Fibroblast of the conjunctiva (primary cell): ENCODE measurements at regions not wholly inside any gene's neighbourhood (a gene's known extent, or its start where the extent isn't known, plus 50 kb on each side); places are given as distances from the start of the nearest gene placed in this dataset.
"Not testable (repeated sequence)": the region's sequence is repeated elsewhere in the genome, so short reads cannot be mapped to it uniquely, and the experiment has no call there.

Experiments
- DNase-seq: peaks from one replicate; pipeline ENCODE4 v3.0.0-alpha.2; 2010; ENCODE audit warnings: low read depth

DNA sequence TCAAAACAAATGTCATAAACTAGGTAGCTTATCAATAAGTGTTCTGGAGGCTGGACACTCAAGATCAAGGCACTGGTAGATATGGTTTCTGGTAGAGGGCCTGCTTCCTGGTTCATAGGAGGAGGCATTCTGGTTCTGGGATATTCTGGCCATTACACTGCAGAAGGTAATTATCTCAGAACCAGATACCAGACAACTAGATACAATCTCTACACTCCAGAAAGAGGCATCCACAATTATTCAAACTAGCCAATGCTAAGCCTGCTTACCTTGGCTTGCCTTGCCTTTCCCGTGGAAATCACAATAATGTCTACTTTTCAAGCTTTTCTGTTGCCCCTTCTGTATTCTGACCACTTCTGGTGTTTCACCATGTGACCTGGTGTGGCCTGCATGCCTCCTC is 785.2 kb upstream of the GYPC start:
- DNase-seq = no peak

DNA sequence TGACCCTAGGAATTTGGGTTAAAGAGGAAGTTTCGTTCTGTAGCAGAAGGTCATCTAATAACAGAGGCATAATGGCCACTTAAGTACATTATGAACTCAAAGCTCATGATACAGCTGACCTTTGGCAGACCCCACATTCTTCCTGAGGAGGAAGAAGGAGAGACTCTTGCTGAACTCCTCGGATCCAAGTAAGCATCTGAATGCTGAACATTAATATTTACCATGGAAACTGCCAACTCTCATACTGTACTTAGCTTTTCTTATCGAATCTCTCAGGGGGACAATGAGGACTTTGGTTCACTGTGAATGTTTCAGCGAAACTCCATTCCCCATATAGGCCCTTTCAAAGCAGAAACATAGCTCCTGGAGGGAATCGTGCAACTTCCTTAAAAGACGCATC is 781.4 kb upstream of the GYPC start:
- no peak for DNase-seq

DNA sequence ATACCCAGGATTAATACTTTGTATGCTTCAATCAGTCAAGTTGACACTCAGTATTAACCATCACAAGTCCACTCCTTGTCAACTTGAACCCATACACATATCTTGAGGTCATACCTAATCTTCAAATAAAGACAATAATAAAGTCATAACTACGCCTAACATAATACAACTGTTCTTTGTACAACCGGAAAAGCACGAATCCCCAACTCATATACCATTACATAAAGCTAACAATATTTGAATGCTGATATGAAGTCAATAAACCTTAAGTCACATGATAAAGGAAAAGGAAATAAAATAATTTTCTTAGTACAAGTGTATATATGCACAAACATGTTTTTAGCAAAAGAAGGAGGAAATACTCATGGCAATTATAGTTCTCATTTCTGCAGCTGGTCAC is 770.6 kb upstream of the GYPC start:
- no peak for DNase-seq

DNA sequence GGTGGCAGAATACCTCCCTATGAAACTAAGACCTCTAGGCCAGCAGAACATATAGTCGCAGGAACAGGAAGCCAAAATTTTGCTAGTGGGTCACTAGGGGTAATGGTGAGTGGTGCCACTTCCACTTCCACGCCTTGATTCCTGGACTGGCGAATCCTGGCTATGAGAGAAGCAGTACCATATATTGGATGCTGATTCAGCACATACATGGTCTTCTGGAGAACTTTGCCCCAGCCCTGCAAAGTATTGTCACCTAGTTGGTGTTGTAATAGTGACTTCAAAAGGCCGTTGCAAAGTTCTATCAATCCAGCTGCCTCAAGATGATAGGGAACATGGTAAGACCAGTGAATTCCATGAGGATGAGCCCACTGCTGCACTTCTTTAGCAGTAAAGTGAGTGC is 769.8 kb upstream of the GYPC start:
- no peak for DNase-seq

DNA sequence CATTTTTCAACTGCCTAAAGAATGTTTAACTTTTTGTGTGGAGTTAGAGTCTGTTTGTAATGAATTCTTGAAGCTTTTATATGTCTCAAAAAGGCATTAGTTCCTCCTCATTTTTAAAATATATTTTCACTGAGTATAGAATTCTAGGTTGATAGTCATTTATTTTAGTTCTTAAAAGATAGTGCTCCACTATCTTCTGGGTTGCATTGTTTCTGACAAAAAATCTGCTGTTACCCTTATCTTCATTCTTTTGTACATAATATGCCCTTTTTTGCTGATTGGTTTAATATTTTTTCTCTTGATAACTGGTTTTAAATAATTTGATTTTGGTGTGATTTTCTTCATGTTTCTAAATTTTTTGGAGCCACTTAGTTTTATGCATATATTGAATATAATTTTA is 754.7 kb upstream of the GYPC start:
- DNase-seq = no peak

DNA sequence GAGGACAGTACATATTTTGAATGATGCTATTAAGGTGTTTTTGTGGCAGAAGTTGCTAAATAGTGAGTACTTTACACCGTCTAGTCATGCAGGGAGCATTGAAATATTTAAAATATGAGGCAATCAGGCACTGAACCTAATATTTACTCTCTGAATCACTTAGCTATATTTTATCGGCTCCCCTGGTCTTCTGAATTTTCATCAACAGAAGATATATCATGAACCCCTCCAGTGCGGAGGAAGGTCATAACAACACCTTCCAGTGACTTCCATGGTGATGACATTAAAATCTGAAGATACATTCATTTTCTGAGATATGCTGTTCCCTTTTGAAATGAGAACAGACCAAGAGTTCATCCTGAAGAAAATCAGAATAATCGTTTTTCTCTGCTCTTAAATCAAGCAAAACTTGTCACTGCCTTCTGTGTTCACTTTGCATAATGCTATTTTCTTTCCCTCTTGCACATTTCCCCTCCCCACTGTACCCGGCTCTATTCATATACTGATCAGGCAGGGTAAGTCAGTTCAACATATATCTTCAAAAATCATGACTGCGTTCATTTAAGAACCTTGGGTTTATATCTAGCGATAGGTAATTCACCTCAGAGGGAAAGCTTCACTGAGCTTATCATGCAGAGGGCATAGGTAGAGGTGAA is 729.9 kb upstream of the GYPC start:
- no peak for DNase-seq

DNA sequence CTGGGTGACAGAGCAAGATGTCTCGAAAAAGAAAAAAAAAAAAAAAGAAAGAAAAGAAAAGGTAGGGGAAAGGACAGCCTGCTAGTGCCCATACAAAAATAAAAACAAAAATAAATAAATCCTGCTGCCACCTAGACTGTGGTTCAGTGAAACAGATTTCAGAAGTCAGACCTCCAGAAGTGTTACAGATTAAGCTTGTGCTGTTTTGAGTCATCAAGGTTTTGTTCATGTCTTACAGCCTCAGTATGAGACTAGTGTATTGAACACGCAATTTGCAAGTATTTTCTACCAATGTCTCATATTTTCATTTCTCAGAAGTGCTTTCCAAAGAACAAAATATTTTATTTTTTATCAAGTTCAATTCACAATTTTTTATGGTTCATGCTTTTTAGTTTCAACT is 720.4 kb upstream of the GYPC start:
- DNase-seq = no peak

DNA sequence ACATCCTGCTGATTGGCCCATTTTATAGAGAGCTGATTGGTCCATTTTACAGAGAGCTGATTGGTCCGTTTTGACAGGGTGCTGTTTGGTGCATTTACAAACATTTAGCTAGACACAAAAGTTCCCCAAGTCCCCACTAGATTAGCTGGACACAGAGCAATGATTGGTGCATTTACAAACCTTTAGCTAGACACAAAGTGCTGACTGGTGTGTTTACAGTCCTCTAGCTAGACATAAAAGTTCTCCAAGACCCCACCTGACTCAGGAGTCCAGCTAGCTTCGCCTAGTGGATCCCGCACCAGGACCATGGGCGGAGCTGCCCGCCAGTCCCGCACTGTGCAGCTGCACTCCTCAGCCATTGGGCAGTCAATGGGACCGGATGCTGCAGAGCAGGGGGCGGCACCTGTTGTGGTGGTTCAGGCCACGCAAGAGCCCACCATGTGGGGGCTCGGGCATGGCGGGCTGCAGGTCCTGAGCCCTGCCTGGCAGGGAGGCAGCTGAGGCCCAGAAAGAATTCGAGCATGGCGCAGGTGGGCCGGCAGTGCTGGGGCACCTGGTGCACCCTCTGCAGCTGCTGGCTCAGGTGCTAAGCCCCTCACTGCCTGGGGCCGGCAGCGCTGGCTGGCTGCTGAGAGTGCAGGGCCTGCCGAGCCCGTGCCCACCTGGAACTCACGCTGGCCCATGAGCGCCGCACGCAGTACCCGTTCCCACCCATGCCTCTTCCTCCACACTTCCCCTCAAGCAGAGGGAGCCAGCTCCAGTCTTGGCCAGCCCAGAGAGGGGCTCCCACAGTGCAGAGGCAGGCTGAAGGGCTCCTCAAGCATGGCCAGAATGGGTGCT is 713.2 kb upstream of the GYPC start:
- no peak for DNase-seq

DNA sequence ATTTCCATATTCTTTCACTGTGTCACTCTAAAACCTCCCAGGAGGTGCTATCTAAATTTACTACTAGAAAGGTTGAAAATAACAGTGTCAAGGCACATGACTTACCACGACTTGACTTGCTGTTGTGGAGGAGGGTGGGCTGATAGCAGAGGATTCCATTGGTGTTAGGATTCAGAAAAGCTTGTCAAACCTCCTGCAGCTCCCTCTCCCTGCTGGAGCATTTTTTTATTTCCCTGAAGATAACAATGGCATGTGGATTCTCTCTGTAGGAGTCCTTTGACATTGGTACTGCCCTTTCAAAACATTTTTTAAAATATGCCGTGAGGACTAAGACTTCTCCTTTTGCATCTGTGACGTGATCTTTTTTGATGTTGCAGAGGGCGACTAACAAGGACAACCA is 696.9 kb upstream of the GYPC start:
- no peak for DNase-seq

DNA sequence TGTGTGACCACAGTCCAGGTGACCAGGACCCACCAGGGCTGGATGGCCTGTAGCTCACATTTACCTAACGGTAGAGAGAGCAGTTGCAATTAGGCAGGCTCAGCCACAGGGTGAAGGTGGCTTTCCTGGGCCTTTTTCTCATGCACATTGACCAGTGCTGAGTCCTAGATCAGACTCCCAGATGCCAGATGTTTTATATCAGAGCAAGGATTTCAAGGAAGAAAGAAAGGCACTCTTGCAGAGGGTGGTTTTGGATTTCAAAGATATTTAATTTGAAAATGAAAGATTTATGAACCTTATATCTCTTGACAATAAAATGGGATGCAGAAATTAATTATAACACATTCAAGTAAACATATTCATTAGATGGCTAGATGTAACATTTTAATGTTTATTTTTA is 694.2 kb upstream of the GYPC start:
- no peak for DNase-seq

DNA sequence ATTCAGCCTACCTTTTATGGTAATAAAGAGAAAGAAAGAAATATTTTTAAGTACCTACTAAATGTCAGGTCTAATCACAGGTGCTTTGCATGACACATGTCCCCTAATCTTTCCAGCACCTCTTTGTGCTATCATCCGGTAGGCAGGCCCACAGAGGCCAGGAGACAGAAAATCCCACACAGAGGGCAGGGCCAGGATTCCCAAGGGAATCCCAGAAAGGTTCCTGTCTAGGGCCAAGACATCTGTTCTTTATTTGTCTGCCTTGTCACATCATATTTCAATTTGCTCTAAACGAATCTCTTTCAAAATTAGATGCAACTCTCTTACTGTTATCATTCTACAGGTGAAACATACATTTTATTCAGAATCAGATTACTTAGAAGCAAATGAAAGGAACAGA is 676.1 kb upstream of the GYPC start:
- no peak for DNase-seq

DNA sequence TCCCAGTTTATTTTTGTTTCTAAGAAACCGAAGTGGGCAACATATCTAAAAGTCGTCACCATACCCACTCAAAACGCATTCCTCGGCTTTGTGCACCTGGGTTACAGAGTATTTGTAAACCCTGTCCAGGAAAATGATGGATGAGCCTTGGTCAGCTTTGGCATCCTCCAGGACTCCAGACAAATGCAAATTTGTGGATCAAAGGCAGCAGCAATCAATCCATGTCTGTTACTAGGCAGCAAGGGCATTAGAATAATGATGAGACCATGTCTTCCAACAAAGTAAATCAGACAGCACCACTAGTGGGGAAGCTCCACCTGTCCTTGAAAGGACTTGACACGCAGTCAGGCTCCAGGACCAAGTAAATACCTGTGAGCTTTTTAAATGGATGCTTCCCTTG is 672.6 kb upstream of the GYPC start:
- DNase-seq = no peak

DNA sequence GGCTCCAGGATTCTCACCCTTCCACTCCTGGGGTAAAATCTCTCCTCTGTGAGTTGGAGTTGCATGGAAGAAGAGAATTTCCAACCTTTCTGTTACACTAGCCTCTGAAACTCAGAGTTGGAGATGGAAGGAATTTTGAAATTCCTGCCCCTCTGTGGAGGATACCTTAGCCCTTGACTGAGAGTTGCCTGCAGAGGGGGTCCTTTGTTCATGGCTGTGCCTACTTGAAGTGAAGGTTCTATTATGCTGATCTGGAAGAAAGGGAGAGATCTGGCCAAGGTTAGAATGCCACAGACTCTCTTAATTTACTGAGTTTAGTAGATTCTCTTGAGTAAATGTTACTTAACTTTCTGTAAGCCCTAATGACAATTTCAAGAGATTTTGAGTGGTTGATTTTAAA is 626.6 kb upstream of the GYPC start:
- no peak for DNase-seq

DNA sequence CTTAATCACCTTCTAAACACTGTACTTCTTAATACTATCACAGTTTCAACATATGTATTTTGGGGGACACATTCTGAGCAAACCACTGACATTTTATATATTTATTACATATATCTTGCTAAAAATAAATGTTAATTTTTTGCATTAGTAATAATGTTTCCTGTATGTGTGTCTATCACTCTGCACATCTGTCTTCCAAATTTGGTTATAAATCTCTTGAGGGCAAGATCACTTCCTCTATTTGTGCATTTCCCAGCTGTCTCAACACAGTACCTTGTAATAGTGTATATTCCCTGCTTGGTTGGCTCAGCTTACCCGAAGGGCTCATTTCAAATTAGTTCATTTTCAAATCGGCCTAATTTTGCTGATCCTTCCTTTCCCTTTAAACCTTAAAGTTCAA is 617.1 kb upstream of the GYPC start:
- no peak for DNase-seq

DNA sequence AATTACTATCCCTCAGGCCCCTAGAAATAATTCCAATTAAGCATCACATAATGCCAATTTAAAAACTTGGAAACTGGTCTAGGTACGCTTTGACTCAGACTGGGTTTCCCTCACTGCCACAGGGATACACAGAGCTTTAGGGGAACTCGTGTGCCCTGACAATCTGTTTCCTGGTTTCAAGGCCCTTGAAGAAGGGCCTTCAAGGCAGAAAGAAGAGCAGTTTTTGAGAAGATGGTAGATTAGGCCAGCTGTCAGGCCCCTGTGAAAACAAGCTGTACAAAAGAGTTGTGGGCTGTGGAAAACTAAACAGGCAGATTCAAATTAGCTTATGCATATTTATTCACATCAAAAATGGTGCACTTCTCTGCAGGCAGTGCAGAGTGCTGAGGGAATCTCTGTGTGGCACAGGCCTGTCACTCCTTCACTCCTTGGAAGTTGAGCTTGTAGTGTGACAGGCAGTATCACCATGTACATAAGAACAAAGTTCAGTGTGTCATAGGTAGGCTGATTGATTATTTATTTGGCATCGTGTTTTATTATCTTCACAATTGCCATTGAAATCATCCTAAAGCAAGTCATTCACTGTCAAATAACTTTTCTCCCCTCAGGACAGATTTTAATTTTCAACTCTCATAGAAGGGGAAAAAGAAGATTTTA is 614.4 kb upstream of the GYPC start:
- no peak for DNase-seq

DNA sequence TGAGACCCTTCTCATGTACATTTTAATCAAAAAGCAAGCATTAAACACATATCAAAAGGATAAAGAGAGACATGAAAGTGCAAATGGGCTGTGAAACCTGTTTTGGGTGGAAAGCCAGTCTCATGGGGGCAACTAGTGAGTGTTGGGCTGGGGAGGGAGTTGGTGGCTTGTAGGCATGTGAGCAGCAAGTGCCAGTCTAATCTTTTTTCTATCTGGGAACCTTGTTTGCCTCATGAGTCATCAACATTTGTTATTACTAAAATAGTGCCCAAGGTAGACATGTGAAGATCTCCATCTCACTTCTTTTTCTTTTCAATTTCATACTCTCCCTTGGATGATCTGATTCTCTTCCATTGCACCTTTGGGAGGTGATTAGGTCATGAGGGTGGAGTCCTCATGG is 613.9 kb upstream of the GYPC start:
- DNase-seq = no peak

DNA sequence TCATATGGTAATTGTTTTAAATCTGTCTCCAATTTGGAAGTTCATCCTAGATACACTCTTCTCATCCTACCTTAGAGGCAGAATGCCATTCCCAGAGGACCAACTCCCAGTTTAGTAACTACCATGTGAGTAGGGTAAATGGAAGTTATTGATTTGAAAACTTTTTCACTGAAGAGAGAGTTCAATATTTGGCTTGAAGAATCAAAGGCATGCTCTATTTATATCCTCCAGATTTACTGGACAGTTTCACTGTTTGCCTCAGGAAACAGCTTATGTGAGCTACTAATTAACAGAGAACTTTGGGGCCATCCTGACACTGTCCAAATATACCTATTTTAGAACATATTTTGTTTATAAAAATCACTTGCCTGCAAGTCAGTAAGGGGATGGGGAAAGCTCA is 607.2 kb upstream of the GYPC start:
- DNase-seq = no peak

DNA sequence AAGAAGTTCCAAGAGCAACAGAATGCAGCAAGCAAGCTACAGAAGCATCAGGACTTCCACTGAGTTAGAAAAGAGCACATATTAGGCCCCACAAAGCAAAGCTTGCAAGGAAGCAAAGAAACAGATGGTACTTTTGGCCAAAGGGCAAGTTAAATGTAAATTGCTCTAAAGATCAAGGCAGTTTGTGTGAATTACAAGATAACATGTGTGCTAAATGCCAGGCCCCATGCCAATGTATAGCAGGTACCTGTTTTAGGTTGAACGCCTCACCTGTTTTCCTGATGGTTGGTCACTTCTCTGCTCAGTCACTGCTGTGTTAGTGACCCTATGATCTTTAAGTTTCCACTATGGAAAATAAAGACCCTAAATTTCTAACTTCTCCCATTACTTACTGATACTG is 606.5 kb upstream of the GYPC start:
- DNase-seq = no peak

DNA sequence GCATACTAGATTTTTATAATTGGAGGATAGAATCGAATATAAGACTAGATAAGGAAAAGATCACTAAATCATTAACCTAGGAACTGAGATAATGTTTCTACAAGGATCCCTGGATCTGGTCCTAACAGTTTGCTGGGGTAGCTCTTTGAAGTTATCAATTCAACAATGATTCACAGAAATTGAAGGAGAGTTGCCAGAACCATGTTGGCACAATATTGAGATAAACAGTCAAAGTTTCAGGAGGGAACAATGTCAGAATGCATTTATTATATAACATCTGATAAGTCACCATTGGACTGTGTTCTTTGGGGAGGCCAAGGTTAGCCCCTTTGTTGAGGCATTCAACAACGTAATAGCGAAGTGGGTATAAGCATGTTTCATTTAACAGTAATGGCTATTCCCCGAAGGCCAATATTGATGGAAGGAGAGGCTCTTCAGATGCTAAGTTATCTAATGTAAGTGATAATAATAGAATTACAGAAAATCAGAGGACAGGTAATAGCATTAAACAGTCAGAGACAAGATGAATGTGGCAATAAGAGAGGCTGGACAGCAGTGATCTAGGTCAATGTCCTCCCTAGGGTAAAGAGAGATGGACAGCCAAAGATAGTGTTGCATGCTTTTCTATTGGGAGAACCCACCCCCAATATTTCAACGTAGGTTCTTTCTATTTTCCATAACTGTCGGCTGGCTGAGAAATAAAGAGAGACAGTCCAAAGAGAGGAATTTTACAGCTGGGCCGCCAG is 604.8 kb upstream of the GYPC start:
- no peak for DNase-seq

DNA sequence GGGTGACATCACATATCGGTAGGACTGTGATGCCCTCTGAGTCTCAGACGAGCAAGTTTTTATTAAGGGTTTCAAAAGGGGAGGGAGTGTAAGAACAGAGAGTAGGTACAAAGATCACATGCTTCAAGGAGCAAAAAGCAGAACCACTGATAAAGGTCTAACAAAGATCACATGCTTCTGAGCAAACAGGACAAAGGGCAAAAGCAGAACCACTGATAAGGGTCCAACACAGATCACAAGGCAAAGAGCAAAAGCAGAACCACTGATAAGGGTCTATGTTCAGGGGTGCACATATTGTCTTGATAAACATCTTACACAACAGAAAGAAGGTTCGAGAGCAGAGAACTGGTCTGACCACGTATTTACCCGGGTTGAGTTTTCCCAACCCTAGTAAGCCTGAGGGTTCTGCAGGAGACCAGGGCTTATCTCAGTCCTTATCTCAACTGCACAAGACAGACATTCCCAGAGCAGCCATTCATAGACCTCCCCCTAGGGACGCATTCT is 604.2 kb upstream of the GYPC start:
- DNase-seq = not testable (repeated sequence)

DNA sequence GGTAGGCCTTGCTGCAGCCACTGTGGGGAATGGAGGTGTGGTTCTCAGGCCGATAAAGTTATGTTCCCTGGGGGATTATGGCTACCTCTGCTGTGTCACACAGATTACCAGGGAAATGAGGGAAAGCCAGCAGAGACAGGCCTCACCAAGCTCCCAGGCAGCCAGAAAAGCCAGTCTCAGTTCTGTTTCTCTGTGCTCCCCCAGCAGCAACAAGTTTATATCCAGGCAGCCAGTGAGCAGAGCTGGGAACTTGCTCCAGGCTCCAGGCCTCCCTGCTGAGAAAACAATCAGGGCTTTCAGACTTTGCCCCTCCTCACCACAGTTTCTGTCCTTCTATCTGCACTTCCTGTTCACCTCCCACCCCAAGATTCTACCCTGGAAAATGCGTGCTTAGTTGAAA is 596.6 kb upstream of the GYPC start:
- DNase-seq = no peak

DNA sequence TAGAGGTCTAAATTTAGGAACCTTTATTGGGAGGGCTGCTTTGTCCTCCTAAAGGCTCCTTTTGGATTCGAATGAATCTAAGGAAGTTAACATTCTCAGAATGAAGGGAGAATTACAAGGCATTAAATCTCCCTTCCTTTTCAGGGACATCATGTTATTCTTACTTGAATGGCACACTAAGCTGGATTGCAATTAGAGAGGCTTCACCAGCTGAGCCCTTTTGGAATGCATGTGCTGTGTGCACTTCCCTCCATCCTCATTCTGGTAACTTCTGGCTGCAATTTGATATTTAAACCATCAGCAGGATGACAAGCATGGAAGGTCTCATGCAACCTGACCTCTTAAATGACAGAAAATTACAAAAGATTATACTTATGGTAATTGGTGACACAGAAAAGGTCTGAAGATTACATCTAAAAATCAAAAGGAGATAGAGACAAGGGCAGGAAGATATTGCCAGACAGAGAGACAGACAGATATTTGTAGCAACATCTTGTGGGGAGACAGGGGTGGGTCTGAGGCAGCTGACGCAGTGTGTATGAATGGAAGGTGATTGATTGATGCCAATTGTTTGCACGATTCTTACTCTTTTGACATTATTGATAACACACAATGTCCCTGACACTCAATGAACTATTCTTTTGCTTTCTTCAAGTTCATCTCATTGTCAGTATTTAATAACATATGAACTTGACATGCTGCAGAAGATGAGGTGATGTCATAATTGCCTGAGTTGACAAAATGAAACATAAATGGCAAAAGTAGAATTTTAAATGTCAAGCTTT is 570.8 kb upstream of the GYPC start:
- no peak for DNase-seq
